ENCODE measurements at regions not wholly inside any gene's neighbourhood (a gene's known extent, or its start where the extent isn't known, plus 50 kb on each side); places are given as distances from the start of the nearest gene placed in this dataset.

DNA sequence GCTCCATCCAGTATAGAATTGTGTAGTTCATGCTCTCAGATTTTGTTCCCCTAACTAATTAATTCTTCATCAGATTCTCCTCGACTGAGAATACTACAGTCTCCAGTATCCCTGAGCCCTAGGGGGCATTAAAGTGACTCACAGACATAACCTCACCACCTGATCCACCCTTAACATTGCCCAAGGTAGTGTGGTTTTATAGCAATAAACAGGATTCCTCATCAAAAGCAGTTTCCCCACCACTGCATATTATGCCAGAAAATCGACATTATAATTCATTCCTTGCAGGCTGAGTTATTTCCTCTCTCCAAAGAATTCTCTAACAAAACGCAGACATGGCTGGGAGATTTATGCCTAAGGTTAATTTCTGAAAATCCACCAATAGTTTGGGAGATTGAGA lies 1402.5 kb upstream of the CELF2 start:
- no peak for DNase-seq (ENCODE audit: extremely low spot score)
- ChIA-PET POLR2A (no interaction called here), CTCF (no interaction called here)
- TF ChIP-seq, protein P1, sequence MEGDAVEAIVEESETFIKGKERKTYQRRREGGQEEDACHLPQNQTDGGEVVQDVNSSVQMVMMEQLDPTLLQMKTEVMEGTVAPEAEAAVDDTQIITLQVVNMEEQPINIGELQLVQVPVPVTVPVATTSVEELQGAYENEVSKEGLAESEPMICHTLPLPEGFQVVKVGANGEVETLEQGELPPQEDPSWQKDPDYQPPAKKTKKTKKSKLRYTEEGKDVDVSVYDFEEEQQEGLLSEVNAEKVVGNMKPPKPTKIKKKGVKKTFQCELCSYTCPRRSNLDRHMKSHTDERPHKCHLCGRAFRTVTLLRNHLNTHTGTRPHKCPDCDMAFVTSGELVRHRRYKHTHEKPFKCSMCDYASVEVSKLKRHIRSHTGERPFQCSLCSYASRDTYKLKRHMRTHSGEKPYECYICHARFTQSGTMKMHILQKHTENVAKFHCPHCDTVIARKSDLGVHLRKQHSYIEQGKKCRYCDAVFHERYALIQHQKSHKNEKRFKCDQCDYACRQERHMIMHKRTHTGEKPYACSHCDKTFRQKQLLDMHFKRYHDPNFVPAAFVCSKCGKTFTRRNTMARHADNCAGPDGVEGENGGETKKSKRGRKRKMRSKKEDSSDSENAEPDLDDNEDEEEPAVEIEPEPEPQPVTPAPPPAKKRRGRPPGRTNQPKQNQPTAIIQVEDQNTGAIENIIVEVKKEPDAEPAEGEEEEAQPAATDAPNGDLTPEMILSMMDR (IDR thresholded peaks at IDR 0.05; ENCODE audit: control extremely low read depth, extremely low read depth, low read depth, missing control alignments), result no peak

- CTCF ChIA-PET, result no interaction called here
- no peak for DNase-seq (ENCODE audit: extremely low spot score)
- POLR2A ChIA-PET, result no interaction called here
- TF ChIP-seq, protein P1 (IDR thresholded peaks at IDR 0.05; ENCODE audit: control extremely low read depth, extremely low read depth, low read depth, missing control alignments), result no peak
Measured at GRCh38 chr10:9621216-9621615, 1396.5 kb upstream of the CELF2 start.

GRCh38 chr10:9625304-9625703 lies 1392.4 kb upstream of the CELF2 start:
- ChIA-PET POLR2A (no interaction called here), CTCF (no interaction called here)
- TF ChIP-seq, protein P1 (IDR thresholded peaks at IDR 0.05; ENCODE audit: control extremely low read depth, extremely low read depth, low read depth, missing control alignments), result no peak
- DNase-seq (ENCODE audit: extremely low spot score), result no peak

- ChIA-PET POLR2A (no interaction called here), CTCF (no interaction called here)
- TF ChIP-seq, protein P1 (IDR thresholded peaks at IDR 0.05; ENCODE audit: control extremely low read depth, extremely low read depth, low read depth, missing control alignments), result no peak
- DNase-seq (ENCODE audit: extremely low spot score), result no peak
Measured at GRCh38 chr10:9634466-9634865, 1383.2 kb upstream of the CELF2 start.

DNA sequence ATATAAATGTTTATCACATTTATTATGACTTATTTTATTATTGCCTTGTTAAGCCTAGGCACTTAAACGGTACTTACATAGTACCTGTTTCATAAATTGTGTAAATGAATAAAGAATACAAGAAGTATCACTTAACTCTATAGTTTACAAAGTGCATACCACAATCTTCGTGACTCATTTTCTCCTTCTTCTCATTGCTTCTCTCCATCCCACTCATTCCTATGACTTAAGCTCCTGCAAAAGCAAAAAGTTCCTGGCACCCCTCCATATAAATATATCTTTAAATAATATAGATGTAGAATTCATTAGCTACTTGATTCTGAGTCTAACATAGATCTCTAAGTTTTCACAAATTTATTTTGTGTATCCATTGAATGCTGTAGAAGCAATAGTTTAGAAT lies 1382.0 kb upstream of the CELF2 start:
- no peak for DNase-seq (ENCODE audit: extremely low spot score)
- ChIA-PET CTCF (interaction anchor here (1.3 kb wide), 1 partner anchor 48 kb away, joined by 3 read pairs; no protein-coding TSS in a partner anchor), POLR2A (no interaction called here)
- TF ChIP-seq, protein P1 (IDR thresholded peaks at IDR 0.05; ENCODE audit: control extremely low read depth, extremely low read depth, low read depth, missing control alignments), result no peak

GRCh38 chr10:9636216-9636615 lies 1381.5 kb upstream of the CELF2 start:
- POLR2A ChIA-PET, result no interaction called here
- TF ChIP-seq, protein P1 (IDR thresholded peaks at IDR 0.05; ENCODE audit: control extremely low read depth, extremely low read depth, low read depth, missing control alignments), result no peak

GRCh38 chr10:9643782-9644181 lies 1373.9 kb upstream of the CELF2 start:
- no peak for DNase-seq (ENCODE audit: extremely low spot score)
- CTCF ChIA-PET, result no interaction called here
- TF ChIP-seq, protein P1 (IDR thresholded peaks at IDR 0.05; ENCODE audit: control extremely low read depth, extremely low read depth, low read depth, missing control alignments), result no peak
- POLR2A ChIA-PET, result no interaction called here

More at GRCh38 chr10:9636216-9636615, 1381.5 kb upstream of the CELF2 start:
- CTCF ChIA-PET, result interaction anchor here (1.3 kb wide), 1 partner anchor 47 kb away, joined by 3 read pairs; no protein-coding TSS in a partner anchor
- DNase-seq (ENCODE audit: extremely low spot score), result no peak
